Endothelial cell (in vitro differentiated cells): ENCODE measurements at regions not wholly inside any gene's neighbourhood (a gene's known extent, or its start where the extent isn't known, plus 50 kb on each side); places are given as distances from the start of the nearest gene placed in this dataset.

Experiments
- DNase-seq: peaks from one replicate; pipeline ENCODE4 v3.0.0; 2021; ENCODE audit warnings: low spot score
- H3K27ac Mint-ChIP-seq: one replicate; pipeline ENCODE4 v1.8.0; 2021; ENCODE audit warnings: mixed read lengths, inconsistent platforms; ENCODE audit not compliant: unreplicated experiment
- H3K27me3 Mint-ChIP-seq: one replicate; pipeline ENCODE4 v1.8.0; 2021; ENCODE audit warnings: mild to moderate bottlenecking, moderate library complexity, mixed read lengths, inconsistent platforms; ENCODE audit not compliant: unreplicated experiment
- H3K36me3 Mint-ChIP-seq: one replicate; pipeline ENCODE4 v1.8.0; 2021; ENCODE audit warnings: mild to moderate bottlenecking, low read depth, mixed read lengths, inconsistent platforms; ENCODE audit not compliant: unreplicated experiment
- H3K4me1 Mint-ChIP-seq: one replicate; pipeline ENCODE4 v1.8.0; 2021; ENCODE audit warnings: mild to moderate bottlenecking, mixed read lengths, inconsistent platforms; ENCODE audit not compliant: unreplicated experiment
- H3K4me3 Mint-ChIP-seq: one replicate; pipeline ENCODE4 v1.8.0; 2021; ENCODE audit warnings: mild to moderate bottlenecking, mixed read lengths, inconsistent platforms; ENCODE audit not compliant: unreplicated experiment
- H3K9me3 Mint-ChIP-seq: one replicate; pipeline ENCODE4 v1.8.0; 2021; ENCODE audit warnings: mixed read lengths, inconsistent platforms; ENCODE audit not compliant: unreplicated experiment
- CTCF ChIP-seq: fragments of 200-600 bp; sonication (generic); IDR thresholded peaks from one replicate; pipeline ENCODE4 v1.5.0; 2021; ENCODE audit warnings: antibody characterized with exemption; ENCODE audit not compliant: unreplicated experiment

GRCh38 chr7:54252256-54253035 is 289.7 kb upstream of the VSTM2A start:
- Mint-ChIP-seq H3K4me3 (no peak overlapping the region), H3K9me3 (no peaks in the 10 kb centered on the region), H3K36me3 (no peaks in the 10 kb centered on the region), H3K27ac (no peak overlapping the region), H3K4me1 (no peaks in the 10 kb centered on the region), H3K27me3 (no peaks in the 10 kb centered on the region)
- no peak for TF ChIP-seq CTCF
- no peak for DNase-seq

GRCh38 chr7:54253036-54253373 is 289.2 kb upstream of the VSTM2A start:
- H3K9me3 Mint-ChIP-seq, result no peaks in the 10 kb centered on the region
- H3K27me3 Mint-ChIP-seq, result no peaks in the 10 kb centered on the region
- no peaks in the 10 kb centered on the region for H3K4me1 Mint-ChIP-seq
- no peak overlapping the region for H3K4me3 Mint-ChIP-seq
- DNase-seq, result no peak
- no peaks in the 10 kb centered on the region for H3K36me3 Mint-ChIP-seq
- TF ChIP-seq CTCF, result no peak
- H3K27ac Mint-ChIP-seq, result no peak overlapping the region

GRCh38 chr7:54255242-54255641 is 286.9 kb upstream of the VSTM2A start:
- H3K9me3 Mint-ChIP-seq, result no peaks in the 10 kb centered on the region
- TF ChIP-seq CTCF, result no peak
- no peak overlapping the region for H3K4me3 Mint-ChIP-seq
- no peaks in the 10 kb centered on the region for H3K36me3 Mint-ChIP-seq
- H3K27ac Mint-ChIP-seq, result no peak overlapping the region
- no peaks in the 10 kb centered on the region for H3K27me3 Mint-ChIP-seq
- H3K4me1 Mint-ChIP-seq, result no peaks in the 10 kb centered on the region
- no peak for DNase-seq

- DNase-seq, result no peak
- no peaks in the 10 kb centered on the region for H3K9me3 Mint-ChIP-seq
- H3K4me1 Mint-ChIP-seq, result peaks cover 6% of the 10 kb centered on the region
- H3K27ac Mint-ChIP-seq, result no peak overlapping the region
- no peak overlapping the region for H3K4me3 Mint-ChIP-seq
- no peak for TF ChIP-seq CTCF
- H3K27me3 Mint-ChIP-seq, result no peaks in the 10 kb centered on the region
- H3K36me3 Mint-ChIP-seq, result no peaks in the 10 kb centered on the region
These were observed 283.0 kb upstream of the VSTM2A start for GRCh38 chr7:54259185-54259584.

GRCh38 chr7:54260941-54261371 is 281.2 kb upstream of the VSTM2A start:
- no peak overlapping the region for H3K4me3 Mint-ChIP-seq
- no peak for DNase-seq
- no peak for TF ChIP-seq CTCF
- H3K27ac Mint-ChIP-seq, result no peak overlapping the region
- H3K9me3 Mint-ChIP-seq, result no peaks in the 10 kb centered on the region
- no peaks in the 10 kb centered on the region for H3K36me3 Mint-ChIP-seq
- H3K4me1 Mint-ChIP-seq, result peaks cover 11% of the 10 kb centered on the region
- H3K27me3 Mint-ChIP-seq, result no peaks in the 10 kb centered on the region
